Panc1 (cell line): ENCODE measurements at regions not wholly inside any gene's neighbourhood (a gene's known extent, or its start where the extent isn't known, plus 50 kb on each side); places are given as distances from the start of the nearest gene placed in this dataset.

Experiments
- ATAC-seq: fragments of 200-7000 bp; cut with Tn5 transposase; 2 replicates; pipeline ENCODE4 v1.9.1; 2020; ENCODE audit warnings: mild to moderate bottlenecking, moderate library complexity
- BruUV-seq: library from RNA; stranded (reverse); fragments of 400-500 nt; replicated peaks from 2 replicates; lab custom pipeline; 2021; lab: Mats Ljungman, UMichigan
- CTCF ChIA-PET: fragments of 300-600 bp; sonication (Branson Sonifier 250); formaldehyde crosslinking; loops from one replicate; lab custom pipeline; 2022; ENCODE audit warnings: antibody characterized with exemption; lab: Charles Lee
- POLR2A ChIA-PET: fragments of 300-600 bp; sonication (Branson Sonifier 250); formaldehyde crosslinking; loops from one replicate; lab custom pipeline; 2022; ENCODE audit warnings: antibody characterized with exemption; lab: Charles Lee
- DNase-seq: peaks from one replicate; pipeline ENCODE4 v3.0.0-alpha.2; 2010; ENCODE audit warnings: low read depth, low spot score
- H3K27ac ChIP-seq: 2 replicates; pipeline ENCODE4 v1.5.1; 2011; ENCODE audit warnings: mild to moderate bottlenecking, low read length, inconsistent platforms
- H3K27me3 ChIP-seq: fragments of 200-500 bp; sonication (Bioruptor generic); 2 replicates; pipeline ENCODE4 v1.6.0; 2014; ENCODE audit warnings: low read length, inconsistent platforms; ENCODE audit not compliant: control insufficient read depth, insufficient read depth
- H3K36me3 ChIP-seq: fragments of 200-500 bp; sonication (Bioruptor generic); 2 replicates; pipeline ENCODE4 v1.5.1; 2014; ENCODE audit warnings: inconsistent platforms, mild to moderate bottlenecking, low read length, moderate library complexity; ENCODE audit not compliant: control insufficient read depth, insufficient read depth
- H3K4me1 ChIP-seq: 2 replicates; pipeline ENCODE4 v1.5.1; 2011; ENCODE audit warnings: inconsistent platforms, mild to moderate bottlenecking, low read length, moderate library complexity; ENCODE audit not compliant: control insufficient read depth, insufficient read depth
- H3K4me3 ChIP-seq, 2 experiments: 2 replicates each; pipeline ENCODE4 v1.5.1; 2011 to 2012; ENCODE audit warnings: low read depth in 2 of 2, low read length in 2 of 2, mild to moderate bottlenecking in 2 of 2, inconsistent platforms in 1 of 2, moderate library complexity in 1 of 2
- H3K9me3 ChIP-seq: fragments of 200-500 bp; sonication (Bioruptor generic); 2 replicates; pipeline ENCODE4 v1.5.1; 2014; ENCODE audit warnings: low read depth, mild to moderate bottlenecking, inconsistent platforms, low read length, moderate library complexity; ENCODE audit not compliant: control insufficient read depth, insufficient read depth
- POLR2AphosphoS5 ChIP-seq: IDR thresholded peaks from 2 replicates; pipeline ENCODE4 v1.6.1; 2012; ENCODE audit warnings: mild to moderate bottlenecking, low read depth, low read length, moderate library complexity
- REST ChIP-seq, 2 experiments: IDR thresholded peaks; 2 replicates each; pipeline ENCODE4 v1.6.1; 2011 to 2012; ENCODE audit warnings: low read depth in 2 of 2, control low read depth in 1 of 2, low read length in 1 of 2, mild to moderate bottlenecking in 1 of 2, moderate library complexity in 1 of 2; ENCODE audit not compliant: insufficient read depth in 1 of 2
- SIN3A ChIP-seq: IDR thresholded peaks from 2 replicates; pipeline ENCODE4 v1.6.1; 2012; ENCODE audit warnings: low read depth, mild to moderate bottlenecking, low read length, moderate library complexity, borderline replicate concordance; ENCODE audit not compliant: insufficient read depth
- TCF7L2 ChIP-seq: IDR thresholded peaks from 2 replicates; pipeline ENCODE4 v1.6.1; 2011; ENCODE audit warnings: mild to moderate bottlenecking, low read depth, low read length, inconsistent platforms
- in situ Hi-C: cut with HindIII; loops from 2 replicates; pipeline ENCODE4 v1.10.0; 2016; ENCODE audit warnings: low sequenced_read_pairs, low pct_unique_long_range_greater_than_20kb
- intact Hi-C: fragments of 100-400 bp; cut with micrococcal nuclease; formaldehyde crosslinking; loops from one replicate; pipeline ENCODE4 v1.10.0; 2022; ENCODE audit not compliant: unreplicated experiment
- TF ChIP-seq, protein P1 (sequence below): fragments of 450-650 bp; IDR thresholded peaks from 2 replicates; pipeline ENCODE4 v1.5.1; 2017; ENCODE audit warnings: mild to moderate bottlenecking

DNA sequence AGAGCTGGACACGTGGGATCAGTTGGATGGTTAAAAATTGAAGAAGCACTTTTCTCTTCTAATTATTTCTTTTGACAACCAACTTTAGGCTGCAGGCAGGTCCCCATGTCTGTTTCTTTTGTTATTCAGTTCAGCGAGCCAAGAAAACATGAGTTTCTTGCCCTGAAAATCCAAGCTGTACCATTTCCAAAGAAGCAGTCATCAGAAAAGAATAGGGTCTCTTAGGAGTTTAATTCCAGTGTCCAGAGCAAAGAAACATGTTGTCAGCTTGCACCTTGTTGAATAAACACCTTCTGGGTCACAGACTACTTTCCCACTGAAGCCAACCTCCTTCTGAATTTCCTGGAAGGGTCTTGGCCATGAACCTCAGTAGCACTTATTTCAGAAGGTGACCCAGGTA is 170.5 kb upstream of the COPS8 start:
- H3K27me3 ChIP-seq: peaks cover 19% of the 10 kb centered on the region
- TF ChIP-seq SIN3A: no peak
- TF ChIP-seq, protein P1, sequence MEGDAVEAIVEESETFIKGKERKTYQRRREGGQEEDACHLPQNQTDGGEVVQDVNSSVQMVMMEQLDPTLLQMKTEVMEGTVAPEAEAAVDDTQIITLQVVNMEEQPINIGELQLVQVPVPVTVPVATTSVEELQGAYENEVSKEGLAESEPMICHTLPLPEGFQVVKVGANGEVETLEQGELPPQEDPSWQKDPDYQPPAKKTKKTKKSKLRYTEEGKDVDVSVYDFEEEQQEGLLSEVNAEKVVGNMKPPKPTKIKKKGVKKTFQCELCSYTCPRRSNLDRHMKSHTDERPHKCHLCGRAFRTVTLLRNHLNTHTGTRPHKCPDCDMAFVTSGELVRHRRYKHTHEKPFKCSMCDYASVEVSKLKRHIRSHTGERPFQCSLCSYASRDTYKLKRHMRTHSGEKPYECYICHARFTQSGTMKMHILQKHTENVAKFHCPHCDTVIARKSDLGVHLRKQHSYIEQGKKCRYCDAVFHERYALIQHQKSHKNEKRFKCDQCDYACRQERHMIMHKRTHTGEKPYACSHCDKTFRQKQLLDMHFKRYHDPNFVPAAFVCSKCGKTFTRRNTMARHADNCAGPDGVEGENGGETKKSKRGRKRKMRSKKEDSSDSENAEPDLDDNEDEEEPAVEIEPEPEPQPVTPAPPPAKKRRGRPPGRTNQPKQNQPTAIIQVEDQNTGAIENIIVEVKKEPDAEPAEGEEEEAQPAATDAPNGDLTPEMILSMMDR: no peak
- TF ChIP-seq TCF7L2: no peak
- TF ChIP-seq POLR2AphosphoS5: no peak
- TF ChIP-seq REST (IDR thresholded peaks at IDR 0.05; ENCODE audit: insufficient read depth in 1 of 2, low read depth in 2 of 2, low read length in 1 of 2): no peak
- POLR2A ChIA-PET: no interaction called here
- in situ Hi-C loops (no loop called here), intact Hi-C loops (no loop called here)
- H3K4me3 ChIP-seq: no peak overlapping the region
- no peak for ATAC-seq
- no peaks in the 10 kb centered on the region for H3K4me1 ChIP-seq
- CTCF ChIA-PET: no interaction called here
- BruUV-seq: no TSS peak
- no peaks in the 10 kb centered on the region for H3K36me3 ChIP-seq
- no peaks in the 10 kb centered on the region for H3K9me3 ChIP-seq
- no peak for DNase-seq
- H3K27ac ChIP-seq: no peak overlapping the region

DNA sequence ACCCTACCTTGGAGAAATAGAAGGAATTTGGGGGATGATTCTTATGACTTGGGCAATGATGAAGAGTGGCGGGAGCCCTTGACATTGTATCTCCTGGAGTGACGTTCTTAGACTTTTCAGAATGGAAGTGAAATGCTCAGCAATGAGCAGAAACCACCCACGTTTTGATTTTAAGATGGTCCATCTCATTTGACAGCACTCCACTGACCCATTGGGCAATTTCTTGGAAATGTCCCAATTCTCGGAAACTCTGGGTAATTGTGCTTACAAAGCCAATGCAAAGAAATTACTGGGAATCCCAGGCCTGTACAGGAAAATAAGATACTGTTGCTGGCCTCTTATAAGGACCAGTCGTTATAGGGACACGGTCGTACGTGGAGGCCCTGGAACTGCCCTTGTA is 170.0 kb upstream of the COPS8 start:
- in situ Hi-C loops (no loop called here), intact Hi-C loops (no loop called here)
- ChIA-PET POLR2A (no interaction called here), CTCF (no interaction called here)
- Histone ChIP-seq H3K9me3 (no peaks in the 10 kb centered on the region), H3K27ac (no peak overlapping the region), H3K36me3 (no peaks in the 10 kb centered on the region), H3K4me3 (no peak overlapping the region), H3K27me3 (peaks cover 21% of the 10 kb centered on the region), H3K4me1 (no peaks in the 10 kb centered on the region)
- DNase-seq: no peak
- no peak for TF ChIP-seq POLR2AphosphoS5
- TF ChIP-seq SIN3A: no peak
- TF ChIP-seq TCF7L2: no peak
- TF ChIP-seq, protein P1: no peak
- no peak for TF ChIP-seq REST (IDR thresholded peaks at IDR 0.05; ENCODE audit: insufficient read depth in 1 of 2, low read depth in 2 of 2, low read length in 1 of 2)
- ATAC-seq: no peak
- no TSS peak for BruUV-seq
